H1 (cell line): ENCODE measurements at regions not wholly inside any gene's neighbourhood (a gene's known extent, or its start where the extent isn't known, plus 50 kb on each side); places are given as distances from the start of the nearest gene placed in this dataset.

Source experiments
- CTCF ChIA-PET: fragments of 300-600 bp; sonication (Branson Sonifier 250); formaldehyde crosslinking; loops from one replicate; lab custom pipeline; 2021; ENCODE audit not compliant: partially characterized antibody; lab: Charles Lee
- POLR2A ChIA-PET: fragments of 300-600 bp; sonication (Branson Sonifier 250); formaldehyde crosslinking; loops from one replicate; lab custom pipeline; 2021; ENCODE audit warnings: inconsistent platforms; ENCODE audit not compliant: partially characterized antibody; lab: Charles Lee
- DNase-seq, 2 experiments: peaks; one replicate each; pipeline versions ENCODE4 v3.0.0 to v3.0.0-alpha.2; 2010 to 2022; ENCODE audit warnings: low spot score in 2 of 2, low read depth in 1 of 2, mixed read lengths in 1 of 2
- FAIRE-seq: peaks from 2 replicates; lab custom pipeline; 2011; peaks lifted over from hg19 to GRCh38; lab: Jason Lieb, UNC
- H2AFZ ChIP-seq: 2 replicates; pipeline ENCODE4 v1.8.1; 2012; ENCODE audit warnings: low read length, inconsistent platforms
- H2AK5ac ChIP-seq: 2 replicates; pipeline ENCODE4 v1.6.1; 2013; ENCODE audit warnings: low read depth, low read length
- H2BK120ac ChIP-seq: replicated peaks from 2 replicates; pipeline ENCODE3; 2013; ENCODE audit warnings: low read depth, low read length, inconsistent platforms
- H2BK12ac ChIP-seq: 2 replicates; pipeline ENCODE4 v1.6.1; 2013; ENCODE audit warnings: low read depth, low read length
- H2BK15ac ChIP-seq: 2 replicates; pipeline ENCODE4 v1.6.1; 2013; ENCODE audit warnings: low read length
- H2BK20ac ChIP-seq: 2 replicates; pipeline ENCODE4 v1.6.1; 2013; ENCODE audit warnings: low read length
- H2BK5ac ChIP-seq: 2 replicates; pipeline ENCODE4 v1.6.1; 2013; ENCODE audit warnings: low read depth, low read length
- H3K14ac ChIP-seq: 2 replicates; pipeline ENCODE4 v1.6.1; 2013; ENCODE audit warnings: inconsistent platforms; ENCODE audit not compliant: insufficient read length
- H3K18ac ChIP-seq: 2 replicates; pipeline ENCODE4 v1.6.1; 2013; ENCODE audit warnings: low read length; ENCODE audit errors: extremely low read depth
- H3K23ac ChIP-seq: 2 replicates; pipeline ENCODE4 v1.6.1; 2013; ENCODE audit warnings: inconsistent platforms; ENCODE audit not compliant: insufficient read length
- H3K23me2 ChIP-seq: 2 replicates; pipeline ENCODE4 v1.6.1; 2013; ENCODE audit warnings: low read depth, low read length
- H3K27ac ChIP-seq: 2 replicates; pipeline ENCODE4 v1.6.1; 2011; ENCODE audit warnings: low read depth, low read length, inconsistent platforms
- H3K27me3 ChIP-seq, 4 experiments: replicated peaks in 1 of 4; 1 replicate in 1 of 4; 2 replicates in 3 of 4; pipeline versions ENCODE4 v1.6.1 to v1.8.1; 2011 to 2013; ENCODE audit warnings: low read length in 3 of 4, mild to moderate bottlenecking in 3 of 4, inconsistent platforms in 2 of 4, mixed read lengths in 2 of 4, moderate library complexity in 1 of 4; ENCODE audit not compliant: control insufficient read depth in 3 of 4, insufficient read depth in 3 of 4; ENCODE audit errors: extremely low read depth in 1 of 4
- H3K36me3 ChIP-seq, 4 experiments: 2 replicates each; pipeline versions ENCODE4 v1.6.1 to v1.8.1; 2011 to 2013; ENCODE audit warnings: mild to moderate bottlenecking in 4 of 4, low read length in 3 of 4, moderate library complexity in 2 of 4, control low read depth in 1 of 4, inconsistent platforms in 1 of 4; ENCODE audit not compliant: insufficient read depth in 4 of 4, control insufficient read depth in 2 of 4
- H3K4ac ChIP-seq: replicated peaks from 2 replicates; pipeline ENCODE3; 2013; ENCODE audit warnings: low read length, low read depth, mixed read lengths, inconsistent platforms; ENCODE audit not compliant: insufficient read length
- H3K4me1 ChIP-seq, 4 experiments: replicated peaks in 1 of 4; 1 replicate in 1 of 4; 2 replicates in 3 of 4; pipeline versions ENCODE4 v1.6.1 to v1.8.1; 2011 to 2013; ENCODE audit warnings: low read length in 3 of 4, inconsistent platforms in 2 of 4, mixed read lengths in 1 of 4; ENCODE audit not compliant: insufficient read depth in 4 of 4, control insufficient read depth in 3 of 4
- H3K4me2 ChIP-seq, 2 experiments: 2 replicates each; pipeline versions ENCODE4 v1.6.1 to v1.8.1; 2011 to 2013; ENCODE audit warnings: low read depth in 2 of 2, low read length in 2 of 2, control low read depth in 1 of 2, inconsistent platforms in 1 of 2, mild to moderate bottlenecking in 1 of 2; ENCODE audit not compliant: insufficient read depth in 1 of 2
- H3K4me3 ChIP-seq, 4 experiments: fragments of 200-600, 300-600 bp in 1 of 4; sonication (generic), shearing (Covaris generic), sonication (Bioruptor Twin) in 1 of 4; 2 replicates each; pipeline versions ENCODE4 v1.5.1 to v1.8.1; 2011 to 2016; ENCODE audit warnings: low read length in 4 of 4, low read depth in 3 of 4, control low read depth in 2 of 4, inconsistent platforms in 2 of 4, mild to moderate bottlenecking in 2 of 4, mixed read lengths in 1 of 4, moderate library complexity in 1 of 4; ENCODE audit not compliant: insufficient read depth in 2 of 4; ENCODE audit errors: extremely low read depth in 1 of 4
- H3K56ac ChIP-seq: replicated peaks from 2 replicates; pipeline ENCODE3; 2013; ENCODE audit warnings: low read depth, mild to moderate bottlenecking, mixed read lengths, low read length, inconsistent platforms; ENCODE audit not compliant: insufficient read length
- H3K79me1 ChIP-seq: 2 replicates; pipeline ENCODE4 v1.6.1; 2013; ENCODE audit warnings: low read depth, low read length, control low read depth
- H3K79me2 ChIP-seq, 2 experiments: 2 replicates each; pipeline versions ENCODE4 v1.6.1 to v1.8.1; 2012 to 2013; ENCODE audit warnings: low read length in 2 of 2, mild to moderate bottlenecking in 2 of 2, inconsistent platforms in 1 of 2; ENCODE audit not compliant: insufficient read depth in 2 of 2, control insufficient read depth in 1 of 2
- H3K9ac ChIP-seq, 4 experiments: replicated peaks in 1 of 4; 1 replicate in 1 of 4; 2 replicates in 3 of 4; pipeline versions ENCODE4 v1.6.1 to v1.8.1; 2011 to 2013; ENCODE audit warnings: low read depth in 3 of 4, low read length in 3 of 4, control low read depth in 2 of 4, mild to moderate bottlenecking in 2 of 4, moderate library complexity in 2 of 4, inconsistent platforms in 1 of 4; ENCODE audit errors: extremely low read depth in 1 of 4
- H3K9me3 ChIP-seq, 2 experiments: 2 replicates each; pipeline versions ENCODE4 v1.6.1 to v1.8.1; 2012 to 2013; ENCODE audit warnings: mild to moderate bottlenecking in 2 of 2, moderate library complexity in 2 of 2, control low read depth in 1 of 2, inconsistent platforms in 1 of 2, low read depth in 1 of 2, low read length in 1 of 2, mixed read lengths in 1 of 2; ENCODE audit not compliant: insufficient read depth in 2 of 2
- H4K20me1 ChIP-seq, 2 experiments: replicated peaks in 1 of 2; 2 replicates each; pipeline versions ENCODE3 to v1.8.1; 2011 to 2013; ENCODE audit warnings: inconsistent platforms in 2 of 2, low read length in 2 of 2, mild to moderate bottlenecking in 1 of 2; ENCODE audit not compliant: insufficient read depth in 2 of 2, control insufficient read depth in 1 of 2
- H4K5ac ChIP-seq: 2 replicates; pipeline ENCODE4 v1.6.1; 2013; ENCODE audit warnings: low read length, low read depth, mixed read lengths, inconsistent platforms; ENCODE audit not compliant: insufficient read length
- H4K8ac ChIP-seq: 2 replicates; pipeline ENCODE4 v1.8.0; 2013; ENCODE audit warnings: mild to moderate bottlenecking, moderate library complexity, low read length, inconsistent platforms; ENCODE audit not compliant: insufficient read depth; ENCODE audit errors: extremely low read depth
- H4K91ac ChIP-seq: replicated peaks from 2 replicates; pipeline ENCODE3; 2013; ENCODE audit warnings: low read length, mixed read lengths, inconsistent platforms; ENCODE audit not compliant: insufficient read length
- POU5F1 ChIP-seq: IDR thresholded peaks from 2 replicates; pipeline ENCODE4 v1.6.1; 2011; ENCODE audit warnings: low read depth, mild to moderate bottlenecking, low read length, moderate library complexity
- RAD21 ChIP-seq, 2 experiments: IDR thresholded peaks in 1 of 2; conservative IDR thresholded peaks in 1 of 2; 2 replicates each; pipeline ENCODE4 v1.6.1; 2011; ENCODE audit warnings: low read depth in 2 of 2, low read length in 2 of 2, improper control_type of control experiment in 1 of 2, inconsistent platforms in 1 of 2, mild to moderate bottlenecking in 1 of 2, moderate library complexity in 1 of 2
- SAP30 ChIP-seq: fragments of 300-600 bp; sonication (generic); IDR thresholded peaks from 2 replicates; pipeline ENCODE4 v1.7.1; 2012; ENCODE audit warnings: low read length, moderate library complexity, mild to moderate bottlenecking, inconsistent platforms; ENCODE audit not compliant: insufficient read depth, insufficient replicate concordance
- SP2 ChIP-seq: IDR thresholded peaks from 2 replicates; pipeline ENCODE4 v1.6.1; 2012; ENCODE audit warnings: mild to moderate bottlenecking, low read length, inconsistent platforms
- SP4 ChIP-seq: IDR thresholded peaks from 2 replicates; pipeline ENCODE4 v1.6.1; 2012; ENCODE audit warnings: low read length, inconsistent platforms
- WGBS, 2 experiments: shearing (Covaris generic) in 1 of 2; methylation state at CpG; one replicate each; pipeline versions ENCODE4 v1.1.6 to v1.1.7; 2013 to 2015; ENCODE audit warnings: low lambda C conversion rate in 2 of 2, mixed read lengths in 2 of 2, inconsistent platforms in 1 of 2, low coverage in 1 of 2, missing lambda C conversion rate in 1 of 2; ENCODE audit not compliant: insufficient replicate concordance in 2 of 2, insufficient coverage in 1 of 2, insufficient read length in 1 of 2; ENCODE audit errors: extremely low coverage in 1 of 2, missing lambda C conversion rate in 1 of 2; 5-methylcytosine and 5-hydroxymethylcytosine counted together

DNA sequence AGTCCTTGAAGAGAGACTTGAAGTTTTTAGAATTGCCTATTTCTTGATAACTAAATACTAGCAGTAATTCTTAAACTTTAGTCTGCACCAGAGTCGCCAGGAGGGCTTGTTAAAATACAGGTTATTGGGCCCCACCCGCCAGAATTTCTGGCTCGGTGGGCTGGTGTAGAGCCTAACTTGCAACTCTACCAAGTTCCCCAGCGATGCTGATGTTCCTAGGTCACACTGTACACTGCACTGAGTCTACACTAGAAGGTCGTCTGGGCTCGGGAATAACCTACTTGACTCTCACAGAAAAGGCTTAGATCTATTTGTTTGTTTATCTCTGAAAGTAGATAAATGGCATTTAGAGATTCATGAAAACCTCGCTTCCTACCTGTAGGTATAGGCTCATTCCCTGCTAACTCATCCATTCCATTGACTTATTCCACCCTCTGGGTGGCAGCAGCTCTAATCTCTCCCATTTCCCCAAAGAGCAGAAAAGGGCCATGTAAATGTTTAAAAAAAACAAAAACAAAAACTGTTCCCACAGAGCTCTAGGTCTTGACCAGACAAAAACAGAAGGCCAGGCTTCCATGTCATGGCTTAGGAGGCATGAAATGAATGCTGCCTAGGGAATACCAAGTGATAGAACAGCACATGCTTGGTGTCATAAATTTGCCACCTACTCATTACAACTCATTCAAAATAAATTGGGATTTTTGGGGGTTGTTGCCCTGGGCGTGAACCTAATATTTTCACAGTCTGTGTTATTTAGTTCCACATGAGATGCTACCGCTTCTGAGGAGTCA lies 292.1 kb downstream of the ADGB start:
- Histone ChIP-seq H3K9ac (peak overlapping the region in 1 of 4 experiments; percentile 13; a peak in 1 of 7 replicates), H2AK5ac (no peak overlapping the region), H3K18ac (no peak overlapping the region), H3K23ac (no peak overlapping the region), H2AFZ (peak overlapping the region; percentile 87; the same call in 1 of the 2 replicates), H4K91ac (no peak overlapping the region), H3K27ac (no peak overlapping the region), H2BK20ac (no peak overlapping the region), H3K9me3 (no peaks in the 10 kb centered on the region), H2BK15ac (no peak overlapping the region), H3K56ac (no peak overlapping the region), H4K8ac (no peak overlapping the region), H2BK5ac (no peak overlapping the region), H3K4ac (no peak overlapping the region), H3K4me2 (no peak overlapping the region), H3K14ac (no peak overlapping the region), H3K4me3 (no peak overlapping the region), H2BK120ac (no peak overlapping the region), H3K36me3 (no peaks in the 10 kb centered on the region; a peak in 2 of 8 replicates), H3K4me1 (no peaks in the 10 kb centered on the region), H3K23me2 (no peaks in the 10 kb centered on the region), H3K79me1 (no peaks in the 10 kb centered on the region), H4K20me1 (no peaks in the 10 kb centered on the region), H2BK12ac (no peak overlapping the region; the same call in 1 of the 2 replicates), H4K5ac (no peak overlapping the region), H3K27me3 (no peaks in the 10 kb centered on the region), H3K79me2 (no peaks in the 10 kb centered on the region)
- ChIA-PET CTCF (interaction anchor here (0.8 to 1.3 kb wide), 6 partner anchors 11 to 249 kb away, joined by 3 to 6 read pairs (median 5); no protein-coding TSS in a partner anchor), POLR2A (no interaction called here)
- no peak for DNase-seq
- WGBS, 2 experiments: 86% methylated on average over 9 of the region's 9 CpGs; no CpG with 5 or more reads in 1 of the 2 experiments
- no peak for FAIRE-seq
- TF ChIP-seq SP4 (no peak), SAP30 (no peak), SP2 (no peak), POU5F1 (no peak), RAD21 (IDR thresholded peaks at IDR 0.05 in 1 of 2, conservative IDR thresholded peaks at IDR 0.05 in 1 of 2; ENCODE audit: low read depth in 2 of 2, low read length in 2 of 2) (peak; percentile 19 to 48; a peak in 2 of 4 replicates)
